Lower leg skin (tissue), 3 donors: ENCODE measurements at regions not wholly inside any gene's neighbourhood (a gene's known extent, or its start where the extent isn't known, plus 50 kb on each side); places are given as distances from the start of the nearest gene placed in this dataset.

Experiments
- CTCF ChIP-seq, 3 donors: fragments of 450-650 bp; IDR thresholded peaks; one replicate each; pipeline ENCODE4 v1.5.1; 2016; ENCODE audit warnings: antibody characterized with exemption in 3 of 3, mild to moderate bottlenecking in 3 of 3, moderate library complexity in 2 of 3
- POLR2A ChIP-seq, 2 donors: fragments of 450-650 bp; IDR thresholded peaks; one replicate each; pipeline ENCODE4 v1.6.1; 2016 to 2017; ENCODE audit warnings: antibody characterized with exemption in 2 of 2, mild to moderate bottlenecking in 1 of 2, moderate library complexity in 1 of 2

GRCh38 chr9:10753474-10753873 is 140.7 kb upstream of the PTPRD start:
- no peak for TF ChIP-seq POLR2A (IDR thresholded peaks at IDR 0.05)
- TF ChIP-seq CTCF (IDR thresholded peaks at IDR 0.05) = no peak
